ENCODE measurements at regions not wholly inside any gene's neighbourhood (a gene's known extent, or its start where the extent isn't known, plus 50 kb on each side); places are given as distances from the start of the nearest gene placed in this dataset.
"Not testable (repeated sequence)": the region's sequence is repeated elsewhere in the genome, so short reads cannot be mapped to it uniquely, and the experiment has no call there.

DNA sequence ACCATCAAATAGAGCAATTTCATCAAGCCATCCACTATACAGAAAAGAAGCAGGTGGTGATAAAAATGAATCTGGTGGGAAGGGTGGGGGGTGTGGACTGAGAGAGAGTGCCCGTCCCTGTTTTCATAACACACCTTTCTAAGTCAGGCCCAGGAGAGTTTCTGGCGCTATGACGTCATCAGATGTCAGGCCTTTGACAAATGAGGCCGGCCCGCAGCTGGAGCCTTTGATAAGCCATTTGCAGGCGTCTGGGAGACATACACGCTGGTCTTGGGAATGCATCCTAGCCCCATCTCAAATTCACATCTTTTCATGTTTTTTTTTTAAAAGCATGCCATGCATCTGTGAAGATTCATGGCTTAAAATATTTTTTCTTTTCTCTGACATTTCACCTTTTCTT, 404.5 kb downstream of the BCOR start:
- Histone ChIP-seq H3K79me2 (ENCODE audit: insufficient read depth, low read length) (no peaks in the 10 kb centered on the region), H3K4me2 (ENCODE audit: low read length) (no peak overlapping the region), H3K27ac (ENCODE audit: low read depth, low read length, poor library complexity, severe bottlenecking) (no peak overlapping the region), H2AFZ (ENCODE audit: low read length) (no peak overlapping the region), H3K9me2 (ENCODE audit: low read depth, low read length) (no peaks in the 10 kb centered on the region), H3K4me1 (ENCODE audit: insufficient read depth, low read length, severe bottlenecking) (no peaks in the 10 kb centered on the region), H3K9ac (ENCODE audit: low read length) (no peak overlapping the region), H3K36me3 (ENCODE audit: insufficient read depth, low read length) (no peaks in the 10 kb centered on the region), H3K4me3 (ENCODE audit: low read depth, low read length, poor library complexity, severe bottlenecking) (no peak overlapping the region), H3K9me3 (ENCODE audit: low read length) (no peaks in the 10 kb centered on the region), H4K20me1 (ENCODE audit: insufficient read depth, low read length) (no peaks in the 10 kb centered on the region), H3K27me3 (ENCODE audit: insufficient read depth, low read length) (no peaks in the 10 kb centered on the region), H3F3A (ENCODE audit: insufficient read depth, low read length) (no peaks in the 10 kb centered on the region)
- TF ChIP-seq, protein P1, sequence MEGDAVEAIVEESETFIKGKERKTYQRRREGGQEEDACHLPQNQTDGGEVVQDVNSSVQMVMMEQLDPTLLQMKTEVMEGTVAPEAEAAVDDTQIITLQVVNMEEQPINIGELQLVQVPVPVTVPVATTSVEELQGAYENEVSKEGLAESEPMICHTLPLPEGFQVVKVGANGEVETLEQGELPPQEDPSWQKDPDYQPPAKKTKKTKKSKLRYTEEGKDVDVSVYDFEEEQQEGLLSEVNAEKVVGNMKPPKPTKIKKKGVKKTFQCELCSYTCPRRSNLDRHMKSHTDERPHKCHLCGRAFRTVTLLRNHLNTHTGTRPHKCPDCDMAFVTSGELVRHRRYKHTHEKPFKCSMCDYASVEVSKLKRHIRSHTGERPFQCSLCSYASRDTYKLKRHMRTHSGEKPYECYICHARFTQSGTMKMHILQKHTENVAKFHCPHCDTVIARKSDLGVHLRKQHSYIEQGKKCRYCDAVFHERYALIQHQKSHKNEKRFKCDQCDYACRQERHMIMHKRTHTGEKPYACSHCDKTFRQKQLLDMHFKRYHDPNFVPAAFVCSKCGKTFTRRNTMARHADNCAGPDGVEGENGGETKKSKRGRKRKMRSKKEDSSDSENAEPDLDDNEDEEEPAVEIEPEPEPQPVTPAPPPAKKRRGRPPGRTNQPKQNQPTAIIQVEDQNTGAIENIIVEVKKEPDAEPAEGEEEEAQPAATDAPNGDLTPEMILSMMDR (IDR thresholded peaks at IDR 0.05; ENCODE audit: low read length), result no peak
- no peak for TF ChIP-seq EZH2 (IDR thresholded peaks at IDR 0.05; ENCODE audit: borderline replicate concordance, low read length)

GRCh38 chrX:39702636-39703035, 395.1 kb downstream of the BCOR start:
- H3K4me3 ChIP-seq (ENCODE audit: low read depth, low read length, poor library complexity, severe bottlenecking); H3K36me3 ChIP-seq (ENCODE audit: insufficient read depth, low read length); H4K20me1 ChIP-seq (ENCODE audit: insufficient read depth, low read length); H3K27me3 ChIP-seq (ENCODE audit: insufficient read depth, low read length); H3K79me2 ChIP-seq (ENCODE audit: insufficient read depth, low read length); H3K4me1 ChIP-seq (ENCODE audit: insufficient read depth, low read length, severe bottlenecking); H3F3A ChIP-seq (ENCODE audit: insufficient read depth, low read length); H3K27ac ChIP-seq (ENCODE audit: low read depth, low read length, poor library complexity, severe bottlenecking); H2AFZ ChIP-seq (ENCODE audit: low read length); H3K9me2 ChIP-seq (ENCODE audit: low read depth, low read length); H3K4me2 ChIP-seq (ENCODE audit: low read length); H3K9me3 ChIP-seq (ENCODE audit: low read length); H3K9ac ChIP-seq (ENCODE audit: low read length): not testable (repeated sequence)

DNA sequence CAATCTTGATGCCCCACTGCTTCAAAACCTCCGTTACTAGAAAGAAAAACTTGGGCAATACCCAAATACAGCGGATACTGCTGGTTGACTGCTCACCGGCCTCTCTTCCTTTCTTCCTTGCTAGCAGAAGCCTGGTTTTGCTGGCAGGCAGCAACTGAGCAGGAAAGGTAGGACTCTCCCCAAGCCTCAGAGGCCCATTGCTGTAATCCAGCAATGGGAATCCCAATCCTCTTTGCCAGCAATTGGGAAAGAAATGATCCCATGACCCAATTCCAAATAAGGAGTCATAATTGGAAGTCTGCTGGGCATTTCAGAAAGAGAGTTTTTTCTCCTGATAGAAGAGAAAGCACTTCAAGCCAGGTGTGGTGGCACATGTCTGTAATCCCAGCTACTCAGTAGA, 394.5 kb downstream of the BCOR start:
- Histone ChIP-seq H3F3A (ENCODE audit: insufficient read depth, low read length) (no peaks in the 10 kb centered on the region), H2AFZ (ENCODE audit: low read length) (no peak overlapping the region), H3K4me1 (ENCODE audit: insufficient read depth, low read length, severe bottlenecking) (no peaks in the 10 kb centered on the region), H3K9me3 (ENCODE audit: low read length) (no peaks in the 10 kb centered on the region), H4K20me1 (ENCODE audit: insufficient read depth, low read length) (no peaks in the 10 kb centered on the region), H3K27me3 (ENCODE audit: insufficient read depth, low read length) (no peaks in the 10 kb centered on the region), H3K4me3 (ENCODE audit: low read depth, low read length, poor library complexity, severe bottlenecking) (no peak overlapping the region), H3K36me3 (ENCODE audit: insufficient read depth, low read length) (no peaks in the 10 kb centered on the region), H3K9ac (ENCODE audit: low read length) (no peak overlapping the region), H3K4me2 (ENCODE audit: low read length) (no peak overlapping the region), H3K9me2 (ENCODE audit: low read depth, low read length) (no peaks in the 10 kb centered on the region), H3K27ac (ENCODE audit: low read depth, low read length, poor library complexity, severe bottlenecking) (no peak overlapping the region), H3K79me2 (ENCODE audit: insufficient read depth, low read length) (no peaks in the 10 kb centered on the region)
- TF ChIP-seq EZH2 (IDR thresholded peaks at IDR 0.05; ENCODE audit: borderline replicate concordance, low read length), result no peak

DNA sequence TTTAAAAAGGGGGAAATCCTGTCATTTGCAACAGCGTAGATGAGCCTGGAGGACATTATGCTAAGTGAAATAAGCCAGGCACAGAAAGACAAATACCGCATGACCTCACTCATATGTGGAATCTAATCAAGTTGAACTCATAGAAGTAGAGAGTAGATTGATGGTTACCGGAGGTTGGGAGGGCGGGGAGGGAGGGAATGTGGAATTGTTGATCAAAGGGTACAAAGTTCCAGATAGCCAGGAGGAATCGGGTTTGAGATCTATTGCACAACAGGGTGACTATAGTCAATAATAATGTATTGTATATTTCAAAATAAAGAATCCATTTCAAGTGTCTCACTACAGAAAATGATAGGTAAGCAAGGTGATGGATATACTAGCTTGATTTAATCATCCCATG, 393.2 kb downstream of the BCOR start:
- no peaks in the 10 kb centered on the region for H3K27me3 ChIP-seq (ENCODE audit: insufficient read depth, low read length)
- H3K4me3 ChIP-seq (ENCODE audit: low read depth, low read length, poor library complexity, severe bottlenecking), result no peak overlapping the region
- no peaks in the 10 kb centered on the region for H4K20me1 ChIP-seq (ENCODE audit: insufficient read depth, low read length)
- H3K36me3 ChIP-seq (ENCODE audit: insufficient read depth, low read length), result no peaks in the 10 kb centered on the region
- no peaks in the 10 kb centered on the region for H3K9me3 ChIP-seq (ENCODE audit: low read length)
- H3K79me2 ChIP-seq (ENCODE audit: insufficient read depth, low read length), result no peaks in the 10 kb centered on the region
- no peaks in the 10 kb centered on the region for H3K4me1 ChIP-seq (ENCODE audit: insufficient read depth, low read length, severe bottlenecking)
- H3K9me2 ChIP-seq (ENCODE audit: low read depth, low read length), result no peaks in the 10 kb centered on the region
- H3F3A ChIP-seq (ENCODE audit: insufficient read depth, low read length), result no peaks in the 10 kb centered on the region
- TF ChIP-seq, protein P1 (IDR thresholded peaks at IDR 0.05; ENCODE audit: low read length), result no peak
- no peak for TF ChIP-seq EZH2 (IDR thresholded peaks at IDR 0.05; ENCODE audit: borderline replicate concordance, low read length)
- H3K9ac ChIP-seq (ENCODE audit: low read length), result no peak overlapping the region
- no peak overlapping the region for H3K27ac ChIP-seq (ENCODE audit: low read depth, low read length, poor library complexity, severe bottlenecking)
- H2AFZ ChIP-seq (ENCODE audit: low read length), result no peak overlapping the region
- no peak overlapping the region for H3K4me2 ChIP-seq (ENCODE audit: low read length)
